Mucosa of stomach (tissue), 1 donor: ENCODE measurements at regions not wholly inside any gene's neighbourhood (a gene's known extent, or its start where the extent isn't known, plus 50 kb on each side); places are given as distances from the start of the nearest gene placed in this dataset.

Experiments
- H3K27me3 ChIP-seq: one replicate; pipeline ENCODE4 v1.7.0; 2013; ENCODE audit warnings: mild to moderate bottlenecking, low read length; ENCODE audit not compliant: control insufficient read depth, insufficient read depth
- H3K36me3 ChIP-seq: one replicate; pipeline ENCODE4 v1.7.0; 2013; ENCODE audit warnings: low read length; ENCODE audit not compliant: control insufficient read depth, insufficient read depth
- H3K4me1 ChIP-seq: one replicate; pipeline ENCODE4 v1.7.0; 2013; ENCODE audit warnings: mild to moderate bottlenecking, low read length; ENCODE audit not compliant: control insufficient read depth, insufficient read depth
- H3K4me3 ChIP-seq: one replicate; pipeline ENCODE4 v1.7.0; 2013; ENCODE audit warnings: low read length
- H3K9ac ChIP-seq: one replicate; pipeline ENCODE4 v1.7.0; 2013; ENCODE audit warnings: mild to moderate bottlenecking, low read length, moderate library complexity
- H3K9me3 ChIP-seq: one replicate; pipeline ENCODE4 v1.7.0; 2013; ENCODE audit warnings: mild to moderate bottlenecking, low read length, moderate library complexity; ENCODE audit not compliant: control insufficient read depth
- donor health status: Pancreatic carcinoma.

- H3K36me3 ChIP-seq = no peaks in the 10 kb centered on the region
- H3K9ac ChIP-seq = no peak overlapping the region
- H3K4me1 ChIP-seq = no peaks in the 10 kb centered on the region
- H3K27me3 ChIP-seq = no peaks in the 10 kb centered on the region
- H3K9me3 ChIP-seq = no peaks in the 10 kb centered on the region
- H3K4me3 ChIP-seq = no peak overlapping the region
Observed at GRCh38 chr6:165229216-165229615, 80.2 kb downstream of the C6orf118 start.

- Histone ChIP-seq H3K36me3 (no peaks in the 10 kb centered on the region), H3K9me3 (no peaks in the 10 kb centered on the region), H3K4me1 (no peaks in the 10 kb centered on the region), H3K9ac (no peak overlapping the region), H3K4me3 (no peak overlapping the region), H3K27me3 (no peaks in the 10 kb centered on the region)
Observed at GRCh38 chr6:165227644-165228329, 81.6 kb downstream of the C6orf118 start.

GRCh38 chr6:165223736-165224135 lies 85.7 kb downstream of the C6orf118 start:
- Histone ChIP-seq H3K4me3 (no peak overlapping the region), H3K36me3 (no peaks in the 10 kb centered on the region), H3K9ac (no peak overlapping the region), H3K9me3 (no peaks in the 10 kb centered on the region), H3K27me3 (no peaks in the 10 kb centered on the region), H3K4me1 (no peaks in the 10 kb centered on the region)

- no peaks in the 10 kb centered on the region for H3K9me3 ChIP-seq
- no peaks in the 10 kb centered on the region for H3K4me1 ChIP-seq
- no peak overlapping the region for H3K4me3 ChIP-seq
- H3K36me3 ChIP-seq = no peaks in the 10 kb centered on the region
- no peaks in the 10 kb centered on the region for H3K27me3 ChIP-seq
- H3K9ac ChIP-seq = no peak overlapping the region
Observed at GRCh38 chr6:165223101-165223500, 86.3 kb downstream of the C6orf118 start.

GRCh38 chr6:165222315-165223025 lies 86.9 kb downstream of the C6orf118 start:
- H3K9ac ChIP-seq = no peak overlapping the region
- H3K4me3 ChIP-seq = no peak overlapping the region
- no peaks in the 10 kb centered on the region for H3K36me3 ChIP-seq
- no peaks in the 10 kb centered on the region for H3K4me1 ChIP-seq
- no peaks in the 10 kb centered on the region for H3K9me3 ChIP-seq
- H3K27me3 ChIP-seq = no peaks in the 10 kb centered on the region

- H3K27me3 ChIP-seq = no peaks in the 10 kb centered on the region
- H3K9me3 ChIP-seq = no peaks in the 10 kb centered on the region
- H3K4me1 ChIP-seq = no peaks in the 10 kb centered on the region
- no peak overlapping the region for H3K9ac ChIP-seq
- H3K36me3 ChIP-seq = no peaks in the 10 kb centered on the region
- H3K4me3 ChIP-seq = no peak overlapping the region
Observed at GRCh38 chr6:165220045-165220444, 89.4 kb downstream of the C6orf118 start.

GRCh38 chr6:165219629-165220028 lies 89.8 kb downstream of the C6orf118 start:
- H3K4me1 ChIP-seq = no peaks in the 10 kb centered on the region
- H3K4me3 ChIP-seq = no peak overlapping the region
- no peaks in the 10 kb centered on the region for H3K36me3 ChIP-seq
- H3K27me3 ChIP-seq = no peaks in the 10 kb centered on the region
- no peaks in the 10 kb centered on the region for H3K9me3 ChIP-seq
- H3K9ac ChIP-seq = no peak overlapping the region

- Histone ChIP-seq H3K9ac (no peak overlapping the region), H3K36me3 (no peaks in the 10 kb centered on the region), H3K27me3 (no peaks in the 10 kb centered on the region), H3K4me3 (no peak overlapping the region), H3K4me1 (no peaks in the 10 kb centered on the region), H3K9me3 (no peaks in the 10 kb centered on the region)
Observed at GRCh38 chr6:165218829-165219228, 90.6 kb downstream of the C6orf118 start.

GRCh38 chr6:165206798-165207197 lies 102.6 kb downstream of the C6orf118 start:
- Histone ChIP-seq H3K4me3 (no peak overlapping the region), H3K36me3 (no peaks in the 10 kb centered on the region), H3K27me3 (no peaks in the 10 kb centered on the region), H3K9ac (no peak overlapping the region), H3K4me1 (no peaks in the 10 kb centered on the region), H3K9me3 (no peaks in the 10 kb centered on the region)

- Histone ChIP-seq H3K36me3 (no peaks in the 10 kb centered on the region), H3K9ac (no peak overlapping the region), H3K4me1 (no peaks in the 10 kb centered on the region), H3K9me3 (no peaks in the 10 kb centered on the region), H3K4me3 (no peak overlapping the region), H3K27me3 (no peaks in the 10 kb centered on the region)
Observed at GRCh38 chr6:165205632-165206031, 103.8 kb downstream of the C6orf118 start.

- Histone ChIP-seq H3K27me3 (no peaks in the 10 kb centered on the region), H3K4me3 (no peak overlapping the region), H3K4me1 (no peaks in the 10 kb centered on the region), H3K36me3 (no peaks in the 10 kb centered on the region), H3K9ac (no peak overlapping the region), H3K9me3 (no peaks in the 10 kb centered on the region)
Observed at GRCh38 chr6:165204807-165205545, 104.4 kb downstream of the C6orf118 start.

- Histone ChIP-seq H3K36me3 (no peaks in the 10 kb centered on the region), H3K4me3 (no peak overlapping the region), H3K9me3 (no peaks in the 10 kb centered on the region), H3K9ac (no peak overlapping the region), H3K27me3 (no peaks in the 10 kb centered on the region), H3K4me1 (no peaks in the 10 kb centered on the region)
Observed at GRCh38 chr6:165200178-165200577, 109.2 kb downstream of the C6orf118 start.
